ENCODE measurements at regions not wholly inside any gene's neighbourhood (a gene's known extent, or its start where the extent isn't known, plus 50 kb on each side); places are given as distances from the start of the nearest gene placed in this dataset.

DNA sequence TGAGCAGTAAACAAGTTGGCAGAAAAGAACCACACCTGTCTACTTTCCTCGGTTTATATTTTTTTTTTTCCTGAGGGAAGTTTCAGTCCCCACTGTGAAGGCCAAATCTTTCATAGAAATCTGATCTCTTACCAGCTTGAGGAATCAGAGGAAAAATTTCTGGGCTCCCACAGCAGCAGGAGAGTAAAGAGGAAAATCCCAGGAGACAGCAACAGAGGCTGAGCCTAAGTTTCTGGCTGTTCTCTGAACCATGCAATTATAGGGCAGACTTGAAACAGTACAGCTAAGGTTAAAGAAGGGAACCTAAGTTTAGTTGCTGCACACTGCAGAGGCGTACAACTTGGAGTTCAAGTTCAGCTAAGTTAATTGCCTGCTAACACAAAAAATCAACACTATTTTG lies 1090.9 kb upstream of the INTU start:
- TF ChIP-seq SP1 (IDR thresholded peaks at IDR 0.05; ENCODE audit: low read depth, low read length): no peak
- TF ChIP-seq ZBTB40 (IDR thresholded peaks at IDR 0.05; ENCODE audit: borderline replicate concordance): no peak
- no peak for TF ChIP-seq BRCA1 (IDR thresholded peaks at IDR 0.05; ENCODE audit: low read depth, low read length)
- TF ChIP-seq SREBF2 (IDR thresholded peaks at IDR 0.05; ENCODE audit: low read length): no peak
- no peak for TF ChIP-seq POLR2A (IDR thresholded peaks at IDR 0.05; ENCODE audit: low read depth, low read length)
- TF ChIP-seq PAX5 (IDR thresholded peaks at IDR 0.05; ENCODE audit: borderline replicate concordance, low read depth, low read length): no peak
- TF ChIP-seq EP300 (IDR thresholded peaks at IDR 0.05; ENCODE audit: borderline replicate concordance in 1 of 2, control insufficient read depth in 1 of 2, low read depth in 2 of 2, low read length in 2 of 2): no peak
